Activated T-helper 9 cell treated with anti-CD3 and anti-CD28 coated beads, Interleukin-2, amount 50 U/mL, for 16 hours (primary cell): ENCODE measurements at regions not wholly inside any gene's neighbourhood (a gene's known extent, or its start where the extent isn't known, plus 50 kb on each side); places are given as distances from the start of the nearest gene placed in this dataset.
A peak's percentile ranks its signal among the peaks of the same experiment; 100 is the strongest.
"Not testable (repeated sequence)": the region's sequence is repeated elsewhere in the genome, so short reads cannot be mapped to it uniquely, and the experiment has no call there.

ENCODE experiments used
- DNase-seq: peaks from one replicate; pipeline ENCODE4 v3.0.0-alpha.2; 2020; ENCODE audit warnings: low read depth

- DNase-seq: not testable (repeated sequence)
These were observed 255.1 kb downstream of the OR4F29 start for GRCh38 chr1:196366-196765.

- DNase-seq: not testable (repeated sequence)
These were observed 260.0 kb downstream of the OR4F29 start for GRCh38 chr1:191296-192049.

- DNase-seq: not testable (repeated sequence)
These were observed 260.8 kb downstream of the OR4F29 start for GRCh38 chr1:190678-191077.

GRCh38 chr1:189915-190314 is 261.6 kb downstream of the OR4F29 start:
- DNase-seq: not testable (repeated sequence)

- not testable (repeated sequence) for DNase-seq
These were observed 262.2 kb downstream of the OR4F29 start for GRCh38 chr1:189270-189669.

- not testable (repeated sequence) for DNase-seq
These were observed 264.2 kb downstream of the OR4F29 start for GRCh38 chr1:187298-187697.

- not testable (repeated sequence) for DNase-seq
These were observed 264.8 kb downstream of the OR4F29 start for GRCh38 chr1:186691-187131.

GRCh38 chr1:186223-186622 is 265.3 kb downstream of the OR4F29 start:
- DNase-seq: not testable (repeated sequence)

GRCh38 chr1:185526-185925 is 266.0 kb downstream of the OR4F29 start:
- DNase-seq: not testable (repeated sequence)

- not testable (repeated sequence) for DNase-seq
These were observed 267.2 kb downstream of the OR4F29 start for GRCh38 chr1:184336-184686.

GRCh38 chr1:183620-184335 is 267.7 kb downstream of the OR4F29 start:
- DNase-seq: not testable (repeated sequence)

GRCh38 chr1:183081-183480 is 268.4 kb downstream of the OR4F29 start:
- not testable (repeated sequence) for DNase-seq

- not testable (repeated sequence) for DNase-seq
These were observed 268.8 kb downstream of the OR4F29 start for GRCh38 chr1:182631-183030.

- peak; percentile 38 for DNase-seq
These were observed 269.9 kb downstream of the OR4F29 start for GRCh38 chr1:181247-182216.

GRCh38 chr1:180749-181205 is 270.7 kb downstream of the OR4F29 start:
- not testable (repeated sequence) for DNase-seq

- not testable (repeated sequence) for DNase-seq
These were observed 312.6 kb downstream of the OR4F29 start for GRCh38 chr1:138842-139241.

GRCh38 chr1:137664-138063 is 313.8 kb downstream of the OR4F29 start:
- DNase-seq: not testable (repeated sequence)

GRCh38 chr1:136344-136932 is 315.0 kb downstream of the OR4F29 start:
- DNase-seq: not testable (repeated sequence)

GRCh38 chr1:134936-135335 is 316.5 kb downstream of the OR4F29 start:
- DNase-seq: not testable (repeated sequence)

GRCh38 chr1:118440-118839 is 333.0 kb downstream of the OR4F29 start:
- not testable (repeated sequence) for DNase-seq

GRCh38 chr1:115534-115933 is 335.9 kb downstream of the OR4F29 start:
- not testable (repeated sequence) for DNase-seq
